Body of pancreas (tissue), 4 donors: ENCODE measurements at regions not wholly inside any gene's neighbourhood (a gene's known extent, or its start where the extent isn't known, plus 50 kb on each side); places are given as distances from the start of the nearest gene placed in this dataset.

Experiments
- CTCF ChIP-seq, 7 experiments: fragments of 450-650 bp in 4 of 7; fragments of 200-600 bp in 3 of 7; sonication (generic) in 3 of 7; IDR thresholded peaks; one replicate each; pipeline ENCODE4 v1.5.1; 2016 to 2019; ENCODE audit warnings: antibody characterized with exemption in 7 of 7
- POLR2A ChIP-seq, 3 donors: fragments of 450-650 bp; IDR thresholded peaks; one replicate each; pipeline ENCODE4 v1.6.1; 2016; ENCODE audit warnings: antibody characterized with exemption in 3 of 3, mild to moderate bottlenecking in 2 of 3

- TF ChIP-seq CTCF (IDR thresholded peaks at IDR 0.05) (no peak), POLR2A (IDR thresholded peaks at IDR 0.05) (no peak)
Measured at GRCh38 chr12:91836264-91836663, 309.4 kb downstream of the BTG1 start.
